ENCODE measurements at regions not wholly inside any gene's neighbourhood (a gene's known extent, or its start where the extent isn't known, plus 50 kb on each side); places are given as distances from the start of the nearest gene placed in this dataset.

GRCh38 chr14:87430810-87431209 is 562.2 kb downstream of the GALC start:
- TF ChIP-seq SMC3 (IDR thresholded peaks at IDR 0.05; ENCODE audit: low read depth, low read length) (no peak), MAFK (IDR thresholded peaks at IDR 0.05; ENCODE audit: low read depth, low read length) (no peak), CTCF (conservative IDR thresholded peaks at IDR 0.05; ENCODE audit: low read depth, low read length) (no peak), POLR2A (IDR thresholded peaks at IDR 0.05; ENCODE audit: low read depth, low read length) (no peak), RAD21 (IDR thresholded peaks at IDR 0.05; ENCODE audit: low read length) (no peak), ELK1 (IDR thresholded peaks at IDR 0.05; ENCODE audit: borderline replicate concordance, low read depth, low read length) (no peak), FOS (IDR thresholded peaks at IDR 0.05; ENCODE audit: low read depth, low read length) (peak; percentile 65), USF2 (IDR thresholded peaks at IDR 0.05; ENCODE audit: low read depth, low read length) (no peak)

Data from IMR-90 (cell line).